NOMO-1 (cell line): ENCODE measurements at regions not wholly inside any gene's neighbourhood (a gene's known extent, or its start where the extent isn't known, plus 50 kb on each side); places are given as distances from the start of the nearest gene placed in this dataset.
A peak's percentile ranks its signal among the peaks of the same experiment; 100 is the strongest.
"Not testable (repeated sequence)": the region's sequence is repeated elsewhere in the genome, so short reads cannot be mapped to it uniquely, and the experiment has no call there.

Source experiments
- DNase-seq, 2 experiments: peaks; one replicate each; lab custom pipeline; 2025; ENCODE audit not compliant: unreplicated experiment in 2 of 2; lab: John Stamatoyannopoulos, UW

- no peak for DNase-seq
Observed at GRCh38 chr11:109480251-109480650, 58.3 kb downstream of the C11orf87 start.

GRCh38 chr11:109486129-109486528 lies 64.1 kb downstream of the C11orf87 start:
- DNase-seq = no peak

GRCh38 chr11:109490953-109491635 lies 69.1 kb downstream of the C11orf87 start:
- DNase-seq = peak in 1 of 2 experiments; percentile 3

GRCh38 chr11:109506115-109506514 lies 84.1 kb downstream of the C11orf87 start:
- no peak for DNase-seq

- no peak for DNase-seq
Observed at GRCh38 chr11:109507331-109507730, 85.3 kb downstream of the C11orf87 start.

GRCh38 chr11:109507836-109508561 lies 86.0 kb downstream of the C11orf87 start:
- no peak for DNase-seq

GRCh38 chr11:109508943-109509342 lies 87.0 kb downstream of the C11orf87 start:
- DNase-seq = no peak

GRCh38 chr11:109510316-109510715 lies 88.3 kb downstream of the C11orf87 start:
- DNase-seq = no peak

GRCh38 chr11:109511598-109511997 lies 89.6 kb downstream of the C11orf87 start:
- no peak for DNase-seq

GRCh38 chr11:109512249-109512648 lies 90.3 kb downstream of the C11orf87 start:
- no peak for DNase-seq

GRCh38 chr11:109512680-109513079 lies 90.7 kb downstream of the C11orf87 start:
- peak; percentile 41 to 67 for DNase-seq

- DNase-seq = peak in 1 of 2 experiments; percentile 7
Observed at GRCh38 chr11:109514313-109515018, 92.5 kb downstream of the C11orf87 start.

GRCh38 chr11:109519253-109519652 lies 97.3 kb downstream of the C11orf87 start:
- no peak for DNase-seq

- no peak for DNase-seq
Observed at GRCh38 chr11:109521571-109522086, 99.6 kb downstream of the C11orf87 start.

GRCh38 chr11:109522116-109522755 lies 100.2 kb downstream of the C11orf87 start:
- DNase-seq = no peak

- DNase-seq = not testable (repeated sequence)
Observed at GRCh38 chr11:109525636-109526035, 103.6 kb downstream of the C11orf87 start.

- no peak for DNase-seq
Observed at GRCh38 chr11:109526061-109526460, 104.1 kb downstream of the C11orf87 start.

- DNase-seq = peak; percentile 21 to 55
Observed at GRCh38 chr11:109526931-109527330, 104.9 kb downstream of the C11orf87 start.

GRCh38 chr11:109527496-109527895 lies 105.5 kb downstream of the C11orf87 start:
- DNase-seq = no peak

- no peak for DNase-seq
Observed at GRCh38 chr11:109547356-109548027, 125.5 kb downstream of the C11orf87 start.
